ENCODE measurements at regions not wholly inside any gene's neighbourhood (a gene's known extent, or its start where the extent isn't known, plus 50 kb on each side); places are given as distances from the start of the nearest gene placed in this dataset.

GRCh38 chr19:29002336-29002735 is 210.6 kb downstream of the UQCRFS1 start:
- TF ChIP-seq CTCF (IDR thresholded peaks at IDR 0.05 in 8 of 11, conservative IDR thresholded peaks at IDR 0.05 in 3 of 11) (no peak), POLR2A (IDR thresholded peaks at IDR 0.05) (no peak), POLR2AphosphoS5 (IDR thresholded peaks at IDR 0.05) (no peak)

Data from spleen (tissue), 7 donors.